ENCODE measurements at regions not wholly inside any gene's neighbourhood (a gene's known extent, or its start where the extent isn't known, plus 50 kb on each side); places are given as distances from the start of the nearest gene placed in this dataset.

DNA sequence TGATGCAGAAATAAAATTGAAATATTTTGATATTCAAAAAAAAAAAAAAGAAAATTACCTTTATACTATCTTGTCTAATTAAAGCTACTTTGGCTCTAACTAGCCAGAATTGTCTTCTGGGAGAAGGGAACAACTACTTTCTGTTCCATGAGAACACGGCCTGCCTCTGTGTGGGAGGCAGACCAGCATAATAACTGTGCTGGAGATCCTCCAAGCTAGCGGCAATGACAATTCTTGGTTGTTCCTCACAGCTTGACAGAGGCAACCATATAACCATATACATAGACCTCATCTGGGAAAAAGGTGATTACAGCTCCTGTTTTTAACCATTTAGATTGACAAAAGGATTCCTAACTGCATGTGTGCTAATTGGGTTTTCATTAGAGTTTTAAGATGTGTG, 95.7 kb downstream of the RBMX2 start:
- BruUV-seq (replicated peaks) = no TSS peak
- ChIA-PET POLR2A (no interaction called here), RAD21 (ENCODE audit: low non-redundant PET in 1 of 2, low total read pairs in 2 of 2, uncharacterized antibody in 2 of 2, unreplicated experiment in 2 of 2) (no interaction called here), CTCF (no interaction called here)
- Histone ChIP-seq H3K27me3 (ENCODE audit: insufficient read depth, low read length) (peaks cover 3% of the 10 kb centered on the region; the same call in 1 of the 2 replicates), H3K9ac (ENCODE audit: low read length) (no peak overlapping the region), H3K9me3 (ENCODE audit: control insufficient read depth in 1 of 2, insufficient read depth in 1 of 2, low read depth in 1 of 2, low read length in 2 of 2) (no peaks in the 10 kb centered on the region), H3K4me3 (replicated peaks in 1 of 2; ENCODE audit: low read depth in 1 of 2, low read length in 2 of 2) (no peak overlapping the region), H3K4me1 (ENCODE audit: control insufficient read depth in 1 of 2, insufficient read depth in 2 of 2, low read length in 2 of 2) (no peaks in the 10 kb centered on the region), H2AFZ (ENCODE audit: low read depth, low read length, poor library complexity, severe bottlenecking) (no peak overlapping the region), H3K4me2 (ENCODE audit: low read length) (no peak overlapping the region), H3K27ac (ENCODE audit: low read depth, low read length) (no peak overlapping the region), H3K79me2 (ENCODE audit: insufficient read depth, low read length) (no peaks in the 10 kb centered on the region), H4K20me1 (ENCODE audit: insufficient read depth) (no peaks in the 10 kb centered on the region), H3K36me3 (ENCODE audit: control insufficient read depth in 1 of 2, insufficient read depth in 2 of 2, low read length in 2 of 2) (no peaks in the 10 kb centered on the region), H3K9me2 (ENCODE audit: insufficient read depth) (no peaks in the 10 kb centered on the region)
- DNase-seq (ENCODE audit: low read depth, low spot score) (no peak), ATAC-seq (no peak)
- intact Hi-C loops (cut with micrococcal nuclease) = no loop called here
- TF ChIP-seq ZFX (IDR thresholded peaks at IDR 0.05) = no peak

DNA sequence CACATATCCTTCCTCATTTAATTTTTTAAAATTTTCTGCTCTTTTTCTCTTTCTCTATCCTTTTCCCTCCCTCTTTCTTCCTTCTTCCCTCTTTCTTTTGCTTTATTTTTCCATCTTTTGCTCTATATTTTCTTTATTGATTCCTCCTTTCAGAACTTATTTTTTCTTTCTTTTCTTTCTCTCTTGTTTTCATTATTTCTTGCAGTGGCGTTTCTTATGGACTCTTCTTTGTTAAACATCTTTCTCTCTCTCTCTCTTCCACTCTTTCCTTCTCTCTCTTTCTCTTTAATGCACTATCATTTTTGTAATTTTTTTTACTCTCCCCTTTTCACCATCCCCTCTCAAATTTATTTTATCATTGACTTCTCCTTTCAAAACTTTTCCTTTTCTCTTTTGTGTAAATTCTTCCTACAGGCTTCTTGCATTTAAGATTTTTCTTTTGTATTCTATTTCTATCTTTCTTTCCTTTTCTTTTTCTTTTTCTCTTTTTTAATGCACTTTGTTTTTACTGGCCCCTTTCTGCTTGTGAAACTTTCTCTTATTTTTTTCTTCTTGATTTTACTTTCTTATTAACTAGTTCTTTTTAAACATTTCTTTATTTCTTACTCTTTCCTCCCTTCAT, 97.0 kb downstream of the RBMX2 start:
- Histone ChIP-seq H3K4me2 (ENCODE audit: low read length) (no peak overlapping the region), H3K79me2 (ENCODE audit: insufficient read depth, low read length) (no peaks in the 10 kb centered on the region), H3K27ac (ENCODE audit: low read depth, low read length) (no peak overlapping the region), H3K4me1 (ENCODE audit: control insufficient read depth in 1 of 2, insufficient read depth in 2 of 2, low read length in 2 of 2) (no peaks in the 10 kb centered on the region), H2AFZ (ENCODE audit: low read depth, low read length, poor library complexity, severe bottlenecking) (no peak overlapping the region), H3K9me3 (ENCODE audit: control insufficient read depth in 1 of 2, insufficient read depth in 1 of 2, low read depth in 1 of 2, low read length in 2 of 2) (no peaks in the 10 kb centered on the region), H3K27me3 (ENCODE audit: insufficient read depth, low read length) (peaks cover 3% of the 10 kb centered on the region; the same call in 1 of the 2 replicates), H3K4me3 (replicated peaks in 1 of 2; ENCODE audit: low read depth in 1 of 2, low read length in 2 of 2) (no peak overlapping the region), H3K9me2 (ENCODE audit: insufficient read depth) (no peaks in the 10 kb centered on the region), H4K20me1 (ENCODE audit: insufficient read depth) (no peaks in the 10 kb centered on the region), H3K9ac (ENCODE audit: low read length) (no peak overlapping the region), H3K36me3 (ENCODE audit: control insufficient read depth in 1 of 2, insufficient read depth in 2 of 2, low read length in 2 of 2) (no peaks in the 10 kb centered on the region)
- ChIA-PET RAD21 (ENCODE audit: low non-redundant PET in 1 of 2, low total read pairs in 2 of 2, uncharacterized antibody in 2 of 2, unreplicated experiment in 2 of 2) (no interaction called here), CTCF (no interaction called here), POLR2A (no interaction called here)
- intact Hi-C loops (cut with micrococcal nuclease) = no loop called here
- DNase-seq (ENCODE audit: low read depth, low spot score) = no peak
- BruUV-seq (replicated peaks) = no TSS peak
- ATAC-seq = no peak
- TF ChIP-seq JUND (IDR thresholded peaks at IDR 0.05) = no peak
- TF ChIP-seq REST (IDR thresholded peaks at IDR 0.05; ENCODE audit: low read depth) = no peak
- TF ChIP-seq ZBTB33 (IDR thresholded peaks at IDR 0.05; ENCODE audit: extremely low read depth, insufficient replicate concordance, low read length) = no peak
- no peak for TF ChIP-seq EZH2phosphoT487 (IDR thresholded peaks at IDR 0.05; ENCODE audit: borderline replicate concordance)
- no peak for TF ChIP-seq ELF1 (IDR thresholded peaks at IDR 0.05; ENCODE audit: borderline replicate concordance, low read depth)
- no peak for TF ChIP-seq RAD21 (IDR thresholded peaks at IDR 0.05; ENCODE audit: low read depth)
- TF ChIP-seq ZFX (IDR thresholded peaks at IDR 0.05) = no peak
- no peak for TF ChIP-seq SP1 (IDR thresholded peaks at IDR 0.05; ENCODE audit: low read depth)
- TF ChIP-seq CBX3 (IDR thresholded peaks at IDR 0.05; ENCODE audit: low read depth) = no peak
